GM18517 (cell line): ENCODE measurements at regions not wholly inside any gene's neighbourhood (a gene's known extent, or its start where the extent isn't known, plus 50 kb on each side); places are given as distances from the start of the nearest gene placed in this dataset.

Source experiments
- ATAC-seq: cut with Tn5 transposase; IDR thresholded peaks from one replicate; pipeline ENCODE4 v1.9.1; 2021; ENCODE audit warnings: mild to moderate bottlenecking, moderate library complexity; ENCODE audit not compliant: unreplicated experiment

GRCh38 chr9:134227451-134228411, 63.4 kb upstream of the RNU6ATAC start:
- ATAC-seq: no peak

- no peak for ATAC-seq
These were observed 64.3 kb upstream of the RNU6ATAC start for GRCh38 chr9:134228649-134229048.

GRCh38 chr9:134229466-134230091, 65.2 kb upstream of the RNU6ATAC start:
- ATAC-seq: no peak

DNA sequence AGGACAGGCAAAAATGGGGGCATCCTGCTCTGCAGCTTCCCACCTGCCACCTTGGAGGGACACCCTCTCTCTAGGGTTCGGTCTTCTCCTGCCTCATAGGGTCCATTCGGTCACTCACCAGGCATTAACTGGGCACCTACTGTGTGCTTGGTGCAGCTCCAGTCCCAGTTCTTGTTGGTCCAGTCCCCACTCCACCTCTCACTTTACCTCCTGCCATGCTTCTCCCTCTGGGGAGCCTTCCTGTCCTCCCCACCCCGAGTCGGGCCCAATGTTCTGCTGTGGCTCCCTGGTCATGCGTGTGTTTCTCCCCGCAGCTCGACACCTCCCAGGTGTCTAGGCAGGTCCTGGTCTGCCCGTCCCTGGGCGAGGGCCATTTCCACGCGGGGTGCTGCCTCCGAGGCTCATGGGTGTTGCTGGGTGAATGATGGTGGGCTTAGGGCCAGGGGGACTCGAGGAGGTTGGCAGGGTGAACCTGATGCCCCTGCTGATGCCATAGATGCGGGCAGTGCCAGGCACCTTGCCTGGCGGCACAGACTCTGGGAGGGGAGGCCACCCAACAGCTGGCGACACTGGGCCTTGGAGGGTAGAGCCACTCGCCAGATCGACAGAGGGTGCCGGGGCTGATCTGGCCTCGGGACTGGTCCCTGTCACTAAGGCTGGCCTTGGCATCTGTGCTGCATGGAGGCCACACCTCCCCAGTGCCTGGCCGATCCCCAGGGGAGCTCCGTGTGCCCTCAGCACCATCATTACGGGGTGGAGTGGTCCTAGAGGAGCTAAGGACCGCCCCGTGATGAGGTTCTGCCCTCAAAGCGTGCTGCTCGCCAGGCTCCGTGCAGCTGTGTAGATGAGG, 66.0 kb upstream of the RNU6ATAC start:
- ATAC-seq: no peak

DNA sequence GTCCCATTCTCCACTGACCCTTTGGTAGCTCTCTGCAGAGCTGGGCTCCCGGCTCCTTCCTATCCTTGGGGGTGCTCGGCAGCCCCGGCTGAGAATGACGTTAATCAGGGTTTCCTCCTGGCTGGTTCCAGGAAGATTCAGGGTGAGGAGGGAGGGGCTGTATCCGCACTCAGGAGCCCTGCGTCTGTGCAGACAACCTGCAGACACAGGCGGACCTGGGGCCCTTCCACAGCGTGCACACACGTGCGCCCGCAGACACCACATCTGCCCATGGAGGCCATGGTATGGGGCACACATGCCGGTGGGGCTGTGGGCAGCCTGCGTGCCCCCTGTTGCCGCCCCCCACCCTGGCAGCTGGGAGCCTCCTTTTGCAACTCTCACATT, 66.6 kb upstream of the RNU6ATAC start:
- ATAC-seq: no peak

DNA sequence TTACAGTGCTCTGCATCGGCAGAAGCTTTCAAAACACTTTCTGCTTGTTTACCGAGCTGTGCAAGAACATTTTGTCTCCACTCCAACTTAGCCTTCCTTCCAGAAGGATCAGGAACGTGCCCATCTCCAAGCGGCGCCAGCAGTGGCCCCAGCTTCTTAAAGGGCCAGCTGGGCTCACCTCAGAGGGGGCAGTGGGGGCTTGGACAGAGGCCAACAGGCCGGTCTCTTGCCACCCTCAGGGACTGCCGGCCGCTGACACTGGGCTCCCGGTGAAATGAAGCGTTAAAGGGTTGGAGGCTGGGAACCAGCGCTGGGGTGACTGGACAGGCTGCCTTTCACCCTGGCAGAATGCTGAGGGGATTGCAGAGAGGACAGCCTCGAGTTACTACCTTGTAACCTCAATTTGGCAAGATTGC, 67.0 kb upstream of the RNU6ATAC start:
- no peak for ATAC-seq

GRCh38 chr9:134231767-134232166, 67.4 kb upstream of the RNU6ATAC start:
- ATAC-seq: no peak

- no peak for ATAC-seq
These were observed 68.7 kb upstream of the RNU6ATAC start for GRCh38 chr9:134233022-134233421.

DNA sequence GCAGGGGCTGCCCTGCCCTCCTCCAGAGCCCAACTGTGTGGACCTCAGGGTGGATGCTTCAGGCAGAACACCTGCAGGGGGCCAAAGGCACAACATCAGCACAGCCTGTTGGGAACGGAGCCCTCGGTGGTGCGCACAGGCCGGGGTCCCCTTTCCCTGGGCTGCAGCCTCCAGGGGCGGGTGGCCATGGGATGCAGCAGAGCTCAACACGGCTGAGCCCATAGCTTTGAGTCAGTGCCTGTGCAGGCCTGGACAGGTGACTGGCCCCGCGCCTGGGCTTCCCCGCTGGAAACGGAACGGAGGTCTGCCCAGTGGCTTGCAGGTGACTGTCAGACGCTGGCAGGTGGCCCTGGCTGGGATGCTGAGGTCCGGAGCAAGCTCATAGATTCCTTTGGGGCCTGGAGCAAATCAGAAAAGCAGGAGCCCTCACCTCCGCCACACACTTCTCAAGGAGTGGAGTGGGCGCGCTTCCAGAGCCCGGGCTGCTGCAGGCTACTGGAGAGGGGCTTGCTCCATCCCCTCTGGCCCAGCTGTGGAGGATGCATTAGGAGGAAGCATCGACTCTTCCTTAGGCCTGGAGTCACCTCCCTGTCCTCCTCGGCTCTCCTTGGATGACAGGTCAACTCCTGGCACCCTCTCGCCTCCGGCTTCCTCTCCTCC, 69.8 kb upstream of the RNU6ATAC start:
- no peak for ATAC-seq

DNA sequence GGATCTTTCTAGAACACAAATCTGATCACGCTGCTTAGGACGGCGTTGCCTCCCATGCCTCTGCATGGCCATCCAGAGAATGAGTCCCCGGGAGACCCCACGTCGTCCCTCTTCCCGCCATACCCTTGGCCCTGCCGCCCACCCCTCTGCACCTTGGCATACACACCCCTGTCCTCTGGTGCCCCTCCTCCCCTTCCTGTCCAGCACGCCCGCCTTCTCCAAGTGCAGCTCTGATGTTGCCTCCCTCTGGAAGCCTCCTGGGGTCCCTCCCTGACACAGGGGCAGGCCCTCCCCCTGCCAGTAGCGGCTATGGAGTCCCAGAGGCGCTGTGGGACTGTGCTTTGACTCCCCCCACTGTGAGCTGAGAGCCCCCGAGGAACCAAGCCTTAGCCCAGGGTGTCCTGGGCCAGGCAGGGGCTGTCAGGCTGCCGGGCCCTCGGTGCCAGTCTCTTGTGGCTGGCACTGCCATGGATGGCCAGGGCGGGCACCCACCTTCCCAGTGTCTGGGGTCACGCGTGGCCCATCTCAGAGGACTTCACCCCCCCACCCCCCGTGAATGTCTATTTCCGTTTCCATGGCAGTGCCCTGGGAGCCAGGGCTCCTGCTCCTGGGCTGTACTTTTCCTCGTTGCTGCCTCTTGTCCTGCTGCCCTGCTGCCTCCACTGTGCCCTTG, 70.5 kb upstream of the RNU6ATAC start:
- ATAC-seq: no peak

DNA sequence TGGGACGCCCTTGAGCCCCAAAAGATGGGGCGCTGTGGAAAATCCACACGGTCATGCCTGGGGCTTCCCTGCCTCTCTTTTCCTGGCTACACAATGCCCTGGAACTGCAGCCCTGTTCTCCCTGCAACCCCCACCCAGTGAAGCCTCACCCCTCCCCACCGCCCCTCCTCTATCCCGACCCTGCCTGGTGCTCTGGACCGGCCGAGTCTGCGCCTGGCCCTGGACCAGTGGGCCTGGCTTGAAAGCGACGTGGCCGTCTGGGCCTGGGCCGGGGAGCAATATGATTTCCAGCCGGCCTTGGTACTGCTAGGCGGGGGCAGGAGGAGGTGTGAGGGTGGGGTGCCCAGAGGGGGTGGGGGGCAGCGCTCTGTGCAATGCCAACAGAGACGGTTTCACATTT, 71.0 kb upstream of the RNU6ATAC start:
- ATAC-seq: no peak

GRCh38 chr9:134236001-134236421, 71.6 kb upstream of the RNU6ATAC start:
- no peak for ATAC-seq

GRCh38 chr9:134236935-134237629, 72.7 kb upstream of the RNU6ATAC start:
- no peak for ATAC-seq

DNA sequence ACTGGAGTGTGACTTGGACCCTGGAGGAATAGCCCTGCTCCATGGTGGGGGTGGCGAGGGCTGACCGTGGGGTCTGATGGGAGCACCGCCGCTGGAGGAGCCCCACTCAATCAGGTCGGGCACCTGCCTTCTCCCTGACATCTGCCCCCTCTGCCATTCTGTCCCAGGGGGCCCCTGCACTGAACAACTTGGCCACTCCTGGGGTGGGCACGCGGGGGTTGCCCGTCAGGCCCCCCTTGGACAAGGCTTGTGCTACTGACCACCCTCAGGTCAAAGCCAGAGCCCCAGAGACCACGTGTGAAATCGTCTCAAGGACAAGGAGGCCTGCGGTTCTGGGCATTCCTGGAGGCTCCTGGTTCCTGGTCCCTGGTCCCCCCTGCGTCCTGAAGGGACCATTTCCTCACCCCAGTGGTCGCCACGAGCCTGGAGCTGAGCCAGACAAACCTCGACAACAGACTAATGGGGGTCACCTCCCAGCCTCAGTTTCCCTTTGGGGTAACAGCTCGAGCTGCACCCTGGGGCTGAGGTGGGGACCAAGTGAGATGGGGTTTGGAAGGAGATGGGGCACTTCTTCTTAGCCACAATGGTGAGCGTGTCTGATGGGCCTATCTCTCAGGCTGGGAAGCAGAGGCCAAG, 73.4 kb upstream of the RNU6ATAC start:
- ATAC-seq: no peak

- ATAC-seq: no peak
These were observed 75.0 kb upstream of the RNU6ATAC start for GRCh38 chr9:134239130-134239903.

- no peak for ATAC-seq
These were observed 75.6 kb upstream of the RNU6ATAC start for GRCh38 chr9:134239939-134240338.

DNA sequence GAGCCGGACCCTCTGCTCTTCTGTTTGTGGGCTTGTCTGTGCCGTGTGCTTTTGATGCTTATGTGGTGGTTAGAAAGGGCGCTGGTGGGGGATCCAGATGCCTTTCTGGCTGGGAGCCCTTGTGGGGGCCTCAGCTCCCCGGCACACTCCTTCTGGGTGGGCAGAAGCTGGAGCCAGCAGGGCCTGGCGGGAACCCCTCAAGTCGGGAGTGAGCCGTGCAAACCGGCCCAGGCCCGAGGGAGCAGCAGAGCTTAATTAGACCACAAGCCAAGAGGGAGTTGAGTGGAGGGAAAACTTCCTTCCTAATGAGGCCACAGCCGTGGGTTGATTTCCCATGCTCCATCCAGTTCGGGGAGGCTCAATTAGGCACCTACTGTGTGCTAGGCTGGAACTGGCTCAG, 76.0 kb upstream of the RNU6ATAC start:
- no peak for ATAC-seq

GRCh38 chr9:134242706-134243105, 78.3 kb upstream of the RNU6ATAC start:
- ATAC-seq: no peak
